GM12892 (cell line): ENCODE measurements at regions not wholly inside any gene's neighbourhood (a gene's known extent, or its start where the extent isn't known, plus 50 kb on each side); places are given as distances from the start of the nearest gene placed in this dataset.

ENCODE experiments used
- POLR2A ChIP-seq: IDR thresholded peaks from 2 replicates; pipeline ENCODE4 v1.6.1; 2011; ENCODE audit warnings: low read depth, low read length, control low read depth
- TAF1 ChIP-seq: IDR thresholded peaks from 2 replicates; pipeline ENCODE4 v1.6.1; 2011; ENCODE audit warnings: low read depth, mild to moderate bottlenecking, control low read depth, low read length, borderline replicate concordance

DNA sequence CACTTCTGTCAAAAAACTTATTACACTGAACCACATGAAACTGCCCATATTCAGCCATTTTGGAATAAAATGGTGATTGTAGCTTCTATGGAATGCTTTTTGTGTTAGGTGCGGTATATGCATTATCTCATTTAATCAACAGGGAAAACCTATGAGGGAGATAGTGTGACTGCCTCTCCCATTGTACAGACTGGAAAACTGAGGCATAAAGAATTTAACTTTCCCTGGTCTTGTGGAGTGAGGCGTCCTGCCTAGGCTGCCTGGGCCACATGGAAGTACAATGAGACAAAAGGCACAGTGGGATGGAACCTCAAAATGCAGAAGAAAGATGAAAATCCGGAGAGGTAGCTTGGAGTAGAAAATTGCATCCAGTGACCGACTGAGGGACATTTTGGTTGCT lies 80.2 kb downstream of the RPLP1 start:
- no peak for TF ChIP-seq TAF1
- TF ChIP-seq POLR2A = no peak
